ENCODE measurements at regions not wholly inside any gene's neighbourhood (a gene's known extent, or its start where the extent isn't known, plus 50 kb on each side); places are given as distances from the start of the nearest gene placed in this dataset.
A peak's percentile ranks its signal among the peaks of the same experiment; 100 is the strongest.
"Not testable (repeated sequence)": the region's sequence is repeated elsewhere in the genome, so short reads cannot be mapped to it uniquely, and the experiment has no call there.

GRCh38 chrY:10627116-10627515 is 1099.4 kb downstream of the TSPY10 start:
- peak; percentile 7 to 72 for DNase-seq

DNA sequence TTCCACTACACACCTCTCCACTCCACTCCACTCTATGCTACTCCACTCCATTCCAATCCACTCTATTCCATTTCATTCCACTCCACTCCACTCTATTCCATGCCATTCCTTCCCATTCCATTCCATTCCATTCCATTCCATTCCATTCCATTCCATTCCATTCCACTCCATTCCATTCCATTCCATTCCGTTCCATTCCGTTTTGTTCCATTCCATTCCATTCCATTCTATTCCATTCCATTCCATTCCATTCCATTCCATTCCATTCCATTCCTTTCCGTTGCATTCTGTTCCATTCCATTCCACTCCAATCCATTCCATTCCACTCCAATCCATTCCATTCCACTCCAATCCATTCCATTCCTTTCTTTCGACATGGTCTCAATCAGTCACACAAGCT is 1121.1 kb downstream of the TSPY10 start:
- not testable (repeated sequence) for DNase-seq

GRCh38 chrY:10657120-10657519 is 1129.4 kb downstream of the TSPY10 start:
- DNase-seq, result not testable (repeated sequence)

DNA sequence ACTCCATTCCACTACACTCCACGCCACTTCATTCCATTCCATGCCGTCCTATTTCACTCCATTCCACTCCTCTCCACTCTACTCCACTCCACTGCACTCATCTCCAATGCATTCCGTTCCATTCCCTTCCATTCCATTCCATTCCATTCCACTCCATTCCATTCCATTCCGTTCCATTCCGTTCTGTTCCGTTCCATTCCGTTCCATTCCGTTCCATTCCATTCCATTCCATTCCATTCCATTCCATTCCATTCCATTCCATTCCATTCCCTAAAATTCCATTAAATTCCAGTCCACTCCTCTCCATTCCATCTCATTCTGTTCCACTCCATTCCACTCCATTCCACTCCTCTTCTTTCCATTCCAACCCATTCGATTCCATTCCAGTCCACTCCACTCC is 1139.1 kb downstream of the TSPY10 start:
- DNase-seq, result no peak

GRCh38 chrY:10686414-10686813 is 1158.7 kb downstream of the TSPY10 start:
- DNase-seq, result no peak

Measured in inflammatory macrophage (primary cell).